Fibroblast of peridontal ligament (primary cell): ENCODE measurements at regions not wholly inside any gene's neighbourhood (a gene's known extent, or its start where the extent isn't known, plus 50 kb on each side); places are given as distances from the start of the nearest gene placed in this dataset.

Source experiments
- DNase-seq: peaks from one replicate; pipeline ENCODE4 v3.0.0-alpha.2; 2010; ENCODE audit errors: extremely low read depth

- DNase-seq: no peak
These were observed 618.8 kb downstream of the FGF9 start for GRCh38 chr13:22289711-22290110.

- no peak for DNase-seq
These were observed 627.7 kb downstream of the FGF9 start for GRCh38 chr13:22298530-22298929.

GRCh38 chr13:22311734-22312404 lies 641.0 kb downstream of the FGF9 start:
- no peak for DNase-seq

GRCh38 chr13:22312405-22312803 lies 641.5 kb downstream of the FGF9 start:
- no peak for DNase-seq

- DNase-seq: no peak
These were observed 645.7 kb downstream of the FGF9 start for GRCh38 chr13:22316494-22317025.

GRCh38 chr13:22320991-22321390 lies 650.1 kb downstream of the FGF9 start:
- no peak for DNase-seq

GRCh38 chr13:22325761-22326160 lies 654.9 kb downstream of the FGF9 start:
- DNase-seq: no peak

- no peak for DNase-seq
These were observed 661.5 kb downstream of the FGF9 start for GRCh38 chr13:22332416-22332815.

GRCh38 chr13:22336460-22336859 lies 665.6 kb downstream of the FGF9 start:
- no peak for DNase-seq

GRCh38 chr13:22357132-22357531 lies 686.3 kb downstream of the FGF9 start:
- no peak for DNase-seq

- no peak for DNase-seq
These were observed 698.2 kb downstream of the FGF9 start for GRCh38 chr13:22369090-22369489.

GRCh38 chr13:22369840-22370239 lies 699.0 kb downstream of the FGF9 start:
- DNase-seq: no peak

- no peak for DNase-seq
These were observed 701.4 kb downstream of the FGF9 start for GRCh38 chr13:22372261-22372660.

GRCh38 chr13:22375151-22375550 lies 704.3 kb downstream of the FGF9 start:
- DNase-seq: no peak

GRCh38 chr13:22387899-22388298 lies 717.0 kb downstream of the FGF9 start:
- DNase-seq: no peak

- DNase-seq: no peak
These were observed 729.0 kb downstream of the FGF9 start for GRCh38 chr13:22399801-22400420.

GRCh38 chr13:22402682-22403081 lies 731.8 kb downstream of the FGF9 start:
- DNase-seq: no peak

GRCh38 chr13:22403144-22403543 lies 732.3 kb downstream of the FGF9 start:
- DNase-seq: no peak

GRCh38 chr13:22405891-22406290 lies 735.0 kb downstream of the FGF9 start:
- DNase-seq: no peak

- no peak for DNase-seq
These were observed 741.6 kb downstream of the FGF9 start for GRCh38 chr13:22412452-22412851.

GRCh38 chr13:22422023-22422422 lies 751.1 kb downstream of the FGF9 start:
- DNase-seq: no peak

GRCh38 chr13:22422712-22423111 lies 751.8 kb downstream of the FGF9 start:
- DNase-seq: no peak

GRCh38 chr13:22423261-22423660 lies 752.4 kb downstream of the FGF9 start:
- no peak for DNase-seq

- no peak for DNase-seq
These were observed 754.2 kb downstream of the FGF9 start for GRCh38 chr13:22425087-22425486.
